ENCODE measurements at regions not wholly inside any gene's neighbourhood (a gene's known extent, or its start where the extent isn't known, plus 50 kb on each side); places are given as distances from the start of the nearest gene placed in this dataset.
"Not testable (repeated sequence)": the region's sequence is repeated elsewhere in the genome, so short reads cannot be mapped to it uniquely, and the experiment has no call there.

DNA sequence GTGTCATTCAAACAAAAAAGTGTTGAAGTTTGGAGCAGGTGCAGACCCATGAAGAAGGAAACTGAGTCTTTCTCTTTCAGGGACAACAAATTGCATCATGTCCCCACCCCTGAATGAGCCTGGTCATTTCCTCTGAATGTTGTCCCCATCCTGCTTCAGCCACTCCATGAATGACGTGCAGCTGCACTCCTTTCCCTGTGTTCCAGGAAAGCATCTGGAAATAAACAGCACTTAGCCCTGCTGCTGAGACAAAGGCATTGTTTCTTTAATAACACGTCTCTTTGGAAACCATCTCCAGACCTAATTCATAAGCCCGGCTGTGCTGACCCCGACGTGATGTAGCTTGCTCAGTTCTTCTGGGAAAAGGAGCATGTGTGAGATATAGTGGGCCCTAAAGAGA is 682.3 kb downstream of the BRINP1 start:
- no peaks in the 10 kb centered on the region for H3K36me3 ChIP-seq
- TF ChIP-seq, protein P1, sequence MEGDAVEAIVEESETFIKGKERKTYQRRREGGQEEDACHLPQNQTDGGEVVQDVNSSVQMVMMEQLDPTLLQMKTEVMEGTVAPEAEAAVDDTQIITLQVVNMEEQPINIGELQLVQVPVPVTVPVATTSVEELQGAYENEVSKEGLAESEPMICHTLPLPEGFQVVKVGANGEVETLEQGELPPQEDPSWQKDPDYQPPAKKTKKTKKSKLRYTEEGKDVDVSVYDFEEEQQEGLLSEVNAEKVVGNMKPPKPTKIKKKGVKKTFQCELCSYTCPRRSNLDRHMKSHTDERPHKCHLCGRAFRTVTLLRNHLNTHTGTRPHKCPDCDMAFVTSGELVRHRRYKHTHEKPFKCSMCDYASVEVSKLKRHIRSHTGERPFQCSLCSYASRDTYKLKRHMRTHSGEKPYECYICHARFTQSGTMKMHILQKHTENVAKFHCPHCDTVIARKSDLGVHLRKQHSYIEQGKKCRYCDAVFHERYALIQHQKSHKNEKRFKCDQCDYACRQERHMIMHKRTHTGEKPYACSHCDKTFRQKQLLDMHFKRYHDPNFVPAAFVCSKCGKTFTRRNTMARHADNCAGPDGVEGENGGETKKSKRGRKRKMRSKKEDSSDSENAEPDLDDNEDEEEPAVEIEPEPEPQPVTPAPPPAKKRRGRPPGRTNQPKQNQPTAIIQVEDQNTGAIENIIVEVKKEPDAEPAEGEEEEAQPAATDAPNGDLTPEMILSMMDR (IDR thresholded peaks at IDR 0.05; ENCODE audit: low read depth, low read length): no peak
- H3K27me3 ChIP-seq: no peaks in the 10 kb centered on the region
- H3K4me1 ChIP-seq: no peaks in the 10 kb centered on the region
- DNase-seq: no peak
- H3K9me3 ChIP-seq: no peaks in the 10 kb centered on the region; the same call in 1 of the 2 replicates
- no peak overlapping the region for H3K4me3 ChIP-seq (ENCODE audit: low read depth, low read length)

DNA sequence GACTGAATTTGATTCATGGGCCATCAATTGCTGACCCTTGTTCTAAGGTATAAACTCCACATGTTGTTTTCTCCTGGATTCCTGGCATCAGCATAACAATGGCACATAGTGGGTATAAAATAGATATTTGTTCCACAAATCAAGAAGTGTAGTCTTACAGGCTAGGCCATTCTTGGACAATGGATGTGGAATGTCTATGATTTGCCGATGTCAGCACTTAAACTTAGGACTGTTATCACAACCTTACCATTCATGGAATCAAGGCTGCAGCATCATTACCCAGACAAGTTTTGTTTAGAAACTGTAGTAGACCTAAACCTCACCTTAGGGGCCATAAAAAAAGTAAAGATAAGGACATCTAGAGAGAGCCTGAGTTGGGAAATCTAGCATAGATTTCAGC is 680.0 kb downstream of the BRINP1 start:
- Histone ChIP-seq H3K4me3 (ENCODE audit: low read depth, low read length) (no peak overlapping the region), H3K36me3 (no peaks in the 10 kb centered on the region), H3K27me3 (no peaks in the 10 kb centered on the region), H3K9me3 (no peaks in the 10 kb centered on the region; the same call in 1 of the 2 replicates), H3K4me1 (no peaks in the 10 kb centered on the region)
- TF ChIP-seq, protein P1 (IDR thresholded peaks at IDR 0.05; ENCODE audit: low read depth, low read length): no peak
- DNase-seq: no peak

DNA sequence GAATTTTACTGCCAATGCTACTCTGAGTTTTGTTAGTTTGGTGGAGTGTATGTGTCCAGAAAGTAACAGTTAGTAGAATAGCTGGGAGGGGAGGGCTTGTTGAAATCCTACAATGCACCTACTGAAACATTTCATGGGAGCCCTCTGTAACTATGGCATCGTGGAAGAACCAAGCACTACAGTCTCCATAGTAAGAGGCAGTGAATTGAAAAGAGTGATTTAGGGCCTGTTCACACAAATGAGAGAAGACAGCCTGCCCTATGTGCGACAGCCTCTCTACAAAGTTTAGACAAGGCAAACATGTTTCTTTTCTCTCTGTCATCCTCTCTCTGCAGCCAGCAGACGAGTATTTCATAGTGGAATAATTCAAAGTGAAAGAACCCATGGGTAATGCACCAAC is 676.6 kb downstream of the BRINP1 start:
- no peak for DNase-seq
- Histone ChIP-seq H3K9me3 (no peaks in the 10 kb centered on the region; the same call in 1 of the 2 replicates), H3K36me3 (no peaks in the 10 kb centered on the region), H3K4me1 (no peaks in the 10 kb centered on the region), H3K27me3 (no peaks in the 10 kb centered on the region), H3K4me3 (ENCODE audit: low read depth, low read length) (no peak overlapping the region)
- TF ChIP-seq, protein P1 (IDR thresholded peaks at IDR 0.05; ENCODE audit: low read depth, low read length): no peak

DNA sequence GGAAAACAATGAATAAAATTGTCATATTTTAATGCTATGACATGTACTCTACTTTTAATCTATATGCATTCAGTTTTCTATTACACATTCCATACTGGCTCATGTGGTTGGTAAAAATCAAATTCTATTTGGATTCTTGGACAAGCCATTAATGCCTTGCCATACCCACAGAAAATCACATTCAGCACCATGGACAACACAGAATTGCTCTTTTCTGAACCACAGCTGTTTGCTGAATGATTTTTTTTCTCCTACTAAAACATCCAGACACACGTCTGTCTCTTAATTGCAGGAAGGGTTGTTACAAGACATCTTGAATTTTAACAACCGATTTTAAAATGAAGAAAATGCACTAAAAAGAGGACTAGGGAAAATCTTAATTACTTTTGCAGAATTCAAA is 675.6 kb downstream of the BRINP1 start:
- DNase-seq: no peak
- no peaks in the 10 kb centered on the region; the same call in 1 of the 2 replicates for H3K9me3 ChIP-seq
- TF ChIP-seq, protein P1 (IDR thresholded peaks at IDR 0.05; ENCODE audit: low read depth, low read length): no peak
- H3K4me1 ChIP-seq: no peaks in the 10 kb centered on the region
- H3K4me3 ChIP-seq (ENCODE audit: low read depth, low read length): no peak overlapping the region
- H3K36me3 ChIP-seq: no peaks in the 10 kb centered on the region
- H3K27me3 ChIP-seq: no peaks in the 10 kb centered on the region

DNA sequence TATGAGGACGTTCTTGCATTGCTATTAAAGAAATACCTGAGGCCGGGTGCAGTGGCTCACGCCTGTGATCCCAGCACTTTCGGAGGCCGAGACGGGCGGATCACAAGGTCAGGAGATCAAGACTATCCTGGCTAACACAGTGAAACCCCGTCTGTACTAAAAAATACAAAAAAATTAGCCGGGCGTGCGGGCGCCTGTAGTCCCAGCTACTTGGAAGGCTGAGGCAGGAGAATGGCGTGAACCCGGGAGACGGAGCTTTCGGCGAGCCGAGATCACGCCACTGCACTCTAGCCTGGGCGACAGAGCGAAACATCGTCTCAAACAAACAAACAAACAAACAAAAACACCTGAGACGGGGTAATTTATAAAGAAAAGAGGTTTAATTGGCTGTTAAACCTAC is 674.0 kb downstream of the BRINP1 start:
- not testable (repeated sequence) for H3K9me3 ChIP-seq; H3K36me3 ChIP-seq; DNase-seq; H3K27me3 ChIP-seq; H3K4me1 ChIP-seq; H3K4me3 ChIP-seq (ENCODE audit: low read depth, low read length)

DNA sequence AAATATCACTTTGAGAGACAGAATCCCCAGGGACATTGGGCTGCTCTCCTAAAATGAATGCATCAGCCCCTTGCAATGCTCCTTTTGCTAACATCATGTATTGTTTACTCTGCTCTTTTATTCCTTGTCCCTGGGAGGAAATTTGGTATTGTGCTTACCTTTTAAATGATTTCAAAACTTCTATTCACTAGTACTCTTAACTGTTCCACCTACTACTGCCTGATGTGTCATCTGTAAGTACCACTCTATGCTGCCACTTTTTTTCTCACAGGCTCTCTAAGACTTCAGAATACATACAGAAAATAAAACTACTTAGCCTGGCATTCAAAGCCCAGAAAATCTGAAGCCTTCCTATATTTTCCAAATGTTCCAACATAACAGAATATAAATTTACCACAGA is 667.2 kb downstream of the BRINP1 start:
- Histone ChIP-seq H3K9me3 (no peaks in the 10 kb centered on the region; the same call in 1 of the 2 replicates), H3K36me3 (no peaks in the 10 kb centered on the region), H3K27me3 (no peaks in the 10 kb centered on the region), H3K4me1 (no peaks in the 10 kb centered on the region), H3K4me3 (ENCODE audit: low read depth, low read length) (no peak overlapping the region)
- TF ChIP-seq, protein P1 (IDR thresholded peaks at IDR 0.05; ENCODE audit: low read depth, low read length): no peak
- DNase-seq: no peak

DNA sequence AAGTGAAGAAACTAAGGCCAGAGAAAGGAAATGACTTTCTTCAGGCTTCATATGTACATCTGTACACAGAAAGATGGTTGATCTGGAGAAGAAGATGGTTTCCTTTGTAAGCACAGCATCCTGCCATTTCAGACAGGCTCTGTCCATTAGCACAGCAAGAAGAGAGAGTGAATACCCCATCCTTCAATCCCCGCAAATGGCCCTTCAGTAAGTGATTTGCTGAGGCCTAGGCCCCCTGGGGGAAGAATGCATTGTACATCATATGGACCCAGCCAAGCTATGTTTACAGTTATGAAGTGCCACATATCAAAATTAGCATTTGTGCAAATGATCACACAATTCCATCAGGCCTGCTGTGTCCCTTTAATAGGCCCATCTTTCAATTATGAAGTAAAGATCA is 657.4 kb downstream of the BRINP1 start:
- TF ChIP-seq, protein P1 (IDR thresholded peaks at IDR 0.05; ENCODE audit: low read depth, low read length): no peak
- Histone ChIP-seq H3K27me3 (no peaks in the 10 kb centered on the region), H3K4me1 (no peaks in the 10 kb centered on the region), H3K4me3 (ENCODE audit: low read depth, low read length) (no peak overlapping the region), H3K36me3 (no peaks in the 10 kb centered on the region), H3K9me3 (no peaks in the 10 kb centered on the region)
- no peak for DNase-seq

All from BE2C (cell line).